ENCODE measurements at regions not wholly inside any gene's neighbourhood (a gene's known extent, or its start where the extent isn't known, plus 50 kb on each side); places are given as distances from the start of the nearest gene placed in this dataset.
"Not testable (repeated sequence)": the region's sequence is repeated elsewhere in the genome, so short reads cannot be mapped to it uniquely, and the experiment has no call there.

DNA sequence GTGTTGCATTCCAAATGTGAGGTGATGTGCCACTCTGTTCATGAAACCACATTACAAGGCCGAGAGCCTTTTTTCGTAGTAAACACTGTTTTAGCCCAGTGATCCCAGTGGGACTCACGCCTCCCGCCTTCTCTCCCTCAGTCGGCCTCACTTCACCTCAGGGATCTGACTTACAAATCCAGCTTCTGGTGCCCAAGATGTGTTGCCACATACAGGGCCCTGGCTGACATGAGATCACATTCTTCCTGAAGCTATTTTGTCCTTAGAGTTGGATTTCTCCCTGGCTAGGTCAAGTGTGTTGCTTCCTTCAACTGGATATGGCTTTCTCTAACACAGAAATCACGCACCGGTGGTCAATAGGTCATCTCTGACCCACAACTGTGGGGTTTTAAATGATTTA, 354.7 kb downstream of the FBXW7 start:
- no peak for DNase-seq (ENCODE audit: low read depth, low spot score)
- POLR2A ChIA-PET = no interaction called here
- H3K4me3 ChIP-seq (ENCODE audit: low read depth, low read length) = no peak overlapping the region
- TF ChIP-seq, protein P1, sequence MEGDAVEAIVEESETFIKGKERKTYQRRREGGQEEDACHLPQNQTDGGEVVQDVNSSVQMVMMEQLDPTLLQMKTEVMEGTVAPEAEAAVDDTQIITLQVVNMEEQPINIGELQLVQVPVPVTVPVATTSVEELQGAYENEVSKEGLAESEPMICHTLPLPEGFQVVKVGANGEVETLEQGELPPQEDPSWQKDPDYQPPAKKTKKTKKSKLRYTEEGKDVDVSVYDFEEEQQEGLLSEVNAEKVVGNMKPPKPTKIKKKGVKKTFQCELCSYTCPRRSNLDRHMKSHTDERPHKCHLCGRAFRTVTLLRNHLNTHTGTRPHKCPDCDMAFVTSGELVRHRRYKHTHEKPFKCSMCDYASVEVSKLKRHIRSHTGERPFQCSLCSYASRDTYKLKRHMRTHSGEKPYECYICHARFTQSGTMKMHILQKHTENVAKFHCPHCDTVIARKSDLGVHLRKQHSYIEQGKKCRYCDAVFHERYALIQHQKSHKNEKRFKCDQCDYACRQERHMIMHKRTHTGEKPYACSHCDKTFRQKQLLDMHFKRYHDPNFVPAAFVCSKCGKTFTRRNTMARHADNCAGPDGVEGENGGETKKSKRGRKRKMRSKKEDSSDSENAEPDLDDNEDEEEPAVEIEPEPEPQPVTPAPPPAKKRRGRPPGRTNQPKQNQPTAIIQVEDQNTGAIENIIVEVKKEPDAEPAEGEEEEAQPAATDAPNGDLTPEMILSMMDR (IDR thresholded peaks at IDR 0.05; ENCODE audit: insufficient read depth, low read length, missing control alignments) = no peak
- CTCF ChIA-PET = no interaction called here

DNA sequence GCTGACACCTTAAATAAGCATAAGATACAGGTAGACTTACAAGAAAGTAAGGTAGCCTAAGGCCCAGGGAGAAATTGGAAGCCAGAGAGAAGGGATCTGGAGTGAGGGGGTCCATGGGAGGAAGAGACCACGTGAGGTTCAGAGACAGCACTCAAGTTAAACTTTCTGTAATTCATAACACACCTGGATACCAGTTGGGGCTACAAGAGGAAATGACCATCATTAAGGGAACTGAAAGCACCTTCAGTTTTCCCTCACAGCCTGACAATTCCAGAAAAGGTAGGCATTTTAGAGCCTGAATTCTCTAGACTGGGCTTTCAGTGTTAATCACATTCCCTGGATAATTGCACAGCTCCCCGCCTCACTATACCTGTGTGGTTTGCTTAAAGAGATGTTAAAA, 355.5 kb downstream of the FBXW7 start:
- no peak overlapping the region for H3K4me3 ChIP-seq (ENCODE audit: low read depth, low read length)
- ChIA-PET CTCF (no interaction called here), POLR2A (no interaction called here)
- TF ChIP-seq, protein P1 (IDR thresholded peaks at IDR 0.05; ENCODE audit: insufficient read depth, low read length, missing control alignments) = no peak
- no peak for DNase-seq (ENCODE audit: low read depth, low spot score)

DNA sequence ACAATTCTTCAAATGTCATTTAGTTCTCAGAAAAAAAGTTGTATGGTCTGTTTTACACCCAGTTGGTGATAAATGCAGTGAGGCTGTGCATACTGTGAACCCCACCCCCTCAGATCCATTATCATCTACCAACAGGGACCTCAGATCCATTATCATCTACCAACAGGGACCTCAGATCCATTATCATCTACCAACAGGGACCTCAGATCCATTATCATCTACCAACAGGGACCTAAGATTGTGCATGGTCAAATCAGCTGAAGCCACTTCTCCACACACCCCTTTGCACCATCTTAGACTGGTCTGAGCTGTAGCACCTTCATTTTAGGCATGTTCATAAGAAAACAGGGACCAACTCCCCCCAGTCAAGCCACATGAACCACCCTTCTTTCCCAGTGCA, 358.4 kb downstream of the FBXW7 start:
- CTCF ChIA-PET; DNase-seq (ENCODE audit: low read depth, low spot score); H3K4me3 ChIP-seq (ENCODE audit: low read depth, low read length); POLR2A ChIA-PET: not testable (repeated sequence)

DNA sequence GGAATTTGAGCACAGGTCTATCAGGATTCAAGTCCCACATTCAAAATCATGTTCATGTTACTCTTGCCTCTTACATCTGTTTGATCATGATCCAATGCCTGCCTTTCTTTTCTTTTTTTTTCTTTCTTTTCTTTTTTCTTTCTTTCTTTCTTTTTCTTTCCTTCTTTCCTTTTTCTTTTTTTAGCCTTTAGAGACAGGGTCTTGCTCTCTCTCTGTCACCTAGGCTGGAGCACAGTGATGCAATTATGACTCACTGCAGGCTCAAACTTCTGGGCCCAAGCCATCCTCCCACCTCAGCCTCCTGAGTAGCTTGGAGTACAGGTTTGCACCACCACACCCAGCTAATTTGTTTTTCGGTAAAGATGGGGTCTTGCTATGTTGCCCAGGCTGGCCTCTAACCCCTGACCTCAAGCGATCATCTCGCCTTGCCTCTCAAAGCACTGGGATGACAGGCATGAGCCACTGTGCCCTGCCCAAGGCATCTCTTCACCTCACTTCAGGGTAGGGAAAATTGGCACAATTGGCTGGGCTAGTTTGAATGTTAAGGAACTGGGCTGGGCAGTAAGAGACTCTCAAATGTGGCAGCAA, 359.2 kb downstream of the FBXW7 start:
- CTCF ChIA-PET = no interaction called here
- no peak overlapping the region for H3K4me3 ChIP-seq (ENCODE audit: low read depth, low read length)
- POLR2A ChIA-PET = no interaction called here
- no peak for DNase-seq (ENCODE audit: low read depth, low spot score)
- TF ChIP-seq, protein P1 (IDR thresholded peaks at IDR 0.05; ENCODE audit: insufficient read depth, low read length, missing control alignments) = no peak

DNA sequence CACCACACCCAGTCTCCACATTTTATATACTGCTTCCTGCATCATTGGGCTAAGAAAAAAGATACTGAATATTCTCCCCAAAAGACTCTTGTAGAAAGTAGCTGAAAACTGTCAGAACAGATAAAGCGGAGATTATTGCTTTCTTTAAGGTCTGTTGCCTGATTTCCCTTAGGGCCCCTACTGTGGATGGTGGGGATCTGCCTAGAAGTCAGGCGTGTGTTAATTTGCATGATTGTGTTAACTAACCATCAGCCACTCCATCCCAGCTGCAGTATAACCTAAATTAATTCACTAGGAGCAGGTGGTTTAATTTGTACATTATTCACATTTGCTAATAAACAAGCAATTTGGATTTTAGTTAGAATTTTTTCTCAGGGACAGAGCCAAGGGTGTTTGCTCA, 360.3 kb downstream of the FBXW7 start:
- ChIA-PET CTCF (no interaction called here), POLR2A (no interaction called here)
- TF ChIP-seq, protein P1 (IDR thresholded peaks at IDR 0.05; ENCODE audit: insufficient read depth, low read length, missing control alignments) = no peak
- H3K4me3 ChIP-seq (ENCODE audit: low read depth, low read length) = no peak overlapping the region
- no peak for DNase-seq (ENCODE audit: low read depth, low spot score)

DNA sequence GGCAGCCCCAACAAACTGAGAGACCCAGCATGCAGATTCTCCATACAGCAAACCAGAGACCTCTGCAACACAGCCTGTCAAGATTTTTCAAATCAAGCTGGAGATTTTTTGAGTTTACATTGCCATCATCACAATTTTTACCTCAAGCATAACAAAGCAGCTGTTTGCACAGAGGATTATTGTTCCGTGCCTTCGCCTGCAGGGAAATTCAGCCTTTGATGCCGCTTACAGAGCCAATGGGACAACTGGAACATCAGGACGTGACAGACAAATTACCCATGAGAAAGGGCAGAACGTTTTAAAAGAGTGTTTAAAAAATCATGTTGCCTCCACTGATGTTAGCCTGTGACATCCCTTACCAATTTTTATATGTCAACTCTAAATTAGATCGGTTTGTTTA, 363.7 kb downstream of the FBXW7 start:
- no peak for DNase-seq (ENCODE audit: low read depth, low spot score)

DNA sequence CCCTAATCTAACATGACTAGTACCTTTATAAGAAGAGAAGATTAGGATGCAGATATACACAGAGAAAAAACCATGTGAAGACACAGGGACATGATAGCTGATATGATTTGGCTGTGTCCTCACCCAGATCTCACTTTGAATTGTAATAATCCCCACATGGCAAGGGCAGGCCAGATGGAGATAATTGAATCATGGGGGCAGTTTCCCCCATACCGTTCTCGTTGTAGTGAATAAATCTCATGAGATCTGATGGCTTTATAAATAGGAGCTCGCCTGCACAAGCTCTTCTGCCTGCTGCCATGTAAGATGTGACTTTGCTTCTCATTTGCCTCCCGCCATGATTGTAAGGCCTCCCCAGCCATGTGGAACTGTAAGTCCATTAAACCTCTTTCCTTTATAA, 364.3 kb downstream of the FBXW7 start:
- H3K4me3 ChIP-seq (ENCODE audit: low read depth, low read length) = no peak overlapping the region
- POLR2A ChIA-PET = no interaction called here
- no peak for DNase-seq (ENCODE audit: low read depth, low spot score)
- TF ChIP-seq, protein P1 (IDR thresholded peaks at IDR 0.05; ENCODE audit: insufficient read depth, low read length, missing control alignments) = no peak
- CTCF ChIA-PET = no interaction called here

More for the DNA sequence above, 363.7 kb downstream of the FBXW7 start:
- CTCF ChIA-PET = no interaction called here
- POLR2A ChIA-PET = no interaction called here
- TF ChIP-seq, protein P1 (IDR thresholded peaks at IDR 0.05; ENCODE audit: insufficient read depth, low read length, missing control alignments) = no peak
- no peak overlapping the region for H3K4me3 ChIP-seq (ENCODE audit: low read depth, low read length)
